ENCODE measurements at regions not wholly inside any gene's neighbourhood (a gene's known extent, or its start where the extent isn't known, plus 50 kb on each side); places are given as distances from the start of the nearest gene placed in this dataset.

GRCh38 chrX:69257499-69258127 lies 92.4 kb upstream of the PJA1 start:
- TF ChIP-seq CTCF (IDR thresholded peaks at IDR 0.05; ENCODE audit: poor library complexity, severe bottlenecking) = no peak
- no peak for TF ChIP-seq EP300 (conservative IDR thresholded peaks at IDR 0.05; ENCODE audit: poor library complexity, severe bottlenecking)
